Glomerular endothelial cell (primary cell): ENCODE measurements at regions not wholly inside any gene's neighbourhood (a gene's known extent, or its start where the extent isn't known, plus 50 kb on each side); places are given as distances from the start of the nearest gene placed in this dataset.
"Not testable (repeated sequence)": the region's sequence is repeated elsewhere in the genome, so short reads cannot be mapped to it uniquely, and the experiment has no call there.

Source experiments
- DNase-seq: peaks from one replicate; pipeline ENCODE4 v3.0.0-alpha.2; 2011; ENCODE audit warnings: low read depth, low spot score; ENCODE audit errors: extremely low read depth

DNA sequence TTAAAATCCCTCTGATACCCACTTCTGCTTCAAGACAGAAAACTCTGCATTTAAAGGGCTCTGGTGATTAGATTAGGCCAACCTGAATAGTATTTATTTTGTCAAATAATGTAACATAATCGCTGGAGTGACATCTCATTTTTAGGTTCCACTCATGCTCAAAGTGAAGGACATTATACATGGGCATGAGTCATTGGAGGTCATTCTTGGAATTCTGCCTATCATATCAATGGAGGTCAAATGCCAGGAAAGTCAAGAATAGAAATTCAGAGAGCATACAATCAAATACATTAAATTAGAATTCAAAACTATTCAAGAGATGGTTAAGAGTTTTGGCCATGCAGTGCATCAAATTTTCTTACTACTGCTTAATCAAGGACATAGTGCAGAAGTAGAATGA is 50.8 kb upstream of the PRSS1 start:
- DNase-seq = no peak

DNA sequence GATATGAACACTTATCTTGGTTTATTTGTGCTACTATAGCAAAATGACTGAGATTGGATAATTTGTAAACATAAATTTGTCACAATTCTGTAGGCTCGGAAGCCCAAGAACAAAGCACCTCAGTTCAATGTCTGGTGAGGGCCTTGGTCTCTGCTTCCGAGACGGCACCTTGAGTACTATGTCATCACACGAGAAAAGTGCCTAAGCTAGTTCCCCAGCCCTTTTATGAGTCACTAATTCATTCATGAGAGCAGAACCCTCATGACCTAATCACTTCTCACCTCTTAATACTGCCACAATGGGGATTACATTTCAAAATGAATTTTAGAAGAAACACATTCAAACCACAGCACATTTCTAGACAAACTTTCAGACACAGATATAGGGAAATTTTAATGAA is 52.0 kb upstream of the PRSS1 start:
- DNase-seq = no peak

DNA sequence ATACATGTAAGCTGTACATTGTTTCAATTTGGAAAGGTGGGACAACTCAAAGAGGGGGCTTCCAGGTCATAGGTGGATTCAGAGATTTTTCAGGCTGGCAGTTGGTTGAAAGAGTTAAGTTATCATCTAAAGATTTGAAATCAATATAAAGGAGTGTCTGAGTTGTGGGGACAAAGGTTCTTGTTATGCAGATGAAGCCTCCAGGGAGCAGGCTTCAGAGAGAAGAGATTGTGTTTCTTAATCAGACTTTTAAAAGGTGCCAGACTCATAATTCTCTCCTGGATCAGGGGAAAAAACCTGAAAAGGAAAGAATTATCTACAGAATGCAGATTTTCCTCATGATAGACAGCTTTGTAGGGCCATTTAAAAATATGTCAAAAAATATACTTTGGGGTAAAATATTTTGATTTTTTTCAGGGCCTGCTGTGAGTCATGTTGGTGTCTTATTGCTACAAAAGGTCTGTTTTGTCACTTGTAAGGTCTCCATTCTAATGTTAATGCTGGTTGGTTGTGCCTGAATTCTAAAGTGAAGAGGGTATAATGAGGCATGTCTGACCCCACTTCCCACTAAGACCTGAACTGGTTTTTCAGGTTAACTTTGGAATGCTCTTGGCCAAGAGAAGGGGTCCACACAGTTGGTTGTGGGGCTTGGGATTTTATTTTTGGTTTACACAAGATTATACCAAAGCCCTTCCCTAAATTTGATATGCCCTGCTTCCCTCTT is 52.7 kb upstream of the PRSS1 start:
- DNase-seq = no peak

GRCh38 chr7:142693911-142694310 is 55.4 kb upstream of the PRSS1 start:
- DNase-seq = no peak

- no peak for DNase-seq
These were observed 58.6 kb upstream of the PRSS1 start for GRCh38 chr7:142690554-142691182.

GRCh38 chr7:142689439-142690120 is 59.7 kb upstream of the PRSS1 start:
- no peak for DNase-seq

DNA sequence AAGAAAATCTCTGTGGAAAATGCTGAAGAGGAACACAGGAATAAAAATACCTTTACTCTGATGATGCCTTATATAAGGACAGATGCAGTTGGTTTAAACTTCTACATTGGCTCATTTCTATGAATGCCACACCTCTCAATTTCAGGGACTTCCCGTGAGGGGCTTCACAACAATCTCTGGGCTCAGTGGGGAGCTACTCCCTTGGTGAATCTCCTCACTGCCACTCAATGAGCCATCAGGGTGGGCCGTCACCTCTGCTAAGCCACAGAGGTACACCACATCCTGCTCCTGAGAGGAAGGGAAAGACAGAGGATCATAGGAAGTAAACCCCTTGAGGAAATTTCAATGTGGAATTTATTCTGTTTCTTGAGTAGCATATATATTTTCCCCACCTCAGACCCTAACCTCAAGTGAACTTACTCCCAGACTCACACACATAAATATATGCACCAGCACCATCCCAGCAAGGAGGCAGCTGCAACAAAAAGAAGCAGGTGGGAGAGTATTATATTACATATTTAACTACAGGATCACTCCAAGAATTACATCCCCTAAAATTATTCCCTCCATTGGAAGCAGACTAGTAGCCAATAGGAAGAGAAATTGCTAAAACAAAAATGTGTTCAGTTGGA is 63.3 kb upstream of the PRSS1 start:
- no peak for DNase-seq

- DNase-seq = no peak
These were observed 67.8 kb upstream of the PRSS1 start for GRCh38 chr7:142681314-142682092.

DNA sequence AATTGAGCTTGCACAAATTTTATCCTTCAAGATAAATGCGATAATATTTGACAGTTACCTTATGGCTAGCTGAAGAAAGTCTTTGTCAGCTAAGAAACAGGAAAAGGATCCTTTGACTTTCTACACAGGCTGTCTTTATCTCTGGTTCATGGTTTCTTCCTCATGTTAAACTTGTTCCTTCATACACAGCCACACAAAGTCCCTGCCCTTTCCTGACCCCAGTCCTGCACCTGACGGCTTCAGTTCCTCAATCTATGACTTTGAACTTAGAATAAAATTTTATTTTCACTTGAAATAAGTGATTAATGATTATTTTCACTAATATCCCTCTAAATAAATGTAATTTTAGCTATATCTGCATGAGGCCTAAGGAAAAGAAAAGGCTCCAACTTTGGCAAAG is 77.8 kb upstream of the PRSS1 start:
- no peak for DNase-seq

GRCh38 chr7:142670511-142670910 is 78.8 kb upstream of the PRSS1 start:
- no peak for DNase-seq

- DNase-seq = no peak
These were observed 80.1 kb upstream of the PRSS1 start for GRCh38 chr7:142669074-142669654.

- DNase-seq = no peak
These were observed 80.8 kb upstream of the PRSS1 start for GRCh38 chr7:142668495-142668894.

- no peak for DNase-seq
These were observed 91.9 kb upstream of the PRSS1 start for GRCh38 chr7:142657376-142657775.

GRCh38 chr7:142654398-142654797 is 94.9 kb upstream of the PRSS1 start:
- no peak for DNase-seq

GRCh38 chr7:142647749-142648148 is 101.5 kb upstream of the PRSS1 start:
- DNase-seq = no peak

- no peak for DNase-seq
These were observed 102.7 kb upstream of the PRSS1 start for GRCh38 chr7:142646386-142647140.

DNA sequence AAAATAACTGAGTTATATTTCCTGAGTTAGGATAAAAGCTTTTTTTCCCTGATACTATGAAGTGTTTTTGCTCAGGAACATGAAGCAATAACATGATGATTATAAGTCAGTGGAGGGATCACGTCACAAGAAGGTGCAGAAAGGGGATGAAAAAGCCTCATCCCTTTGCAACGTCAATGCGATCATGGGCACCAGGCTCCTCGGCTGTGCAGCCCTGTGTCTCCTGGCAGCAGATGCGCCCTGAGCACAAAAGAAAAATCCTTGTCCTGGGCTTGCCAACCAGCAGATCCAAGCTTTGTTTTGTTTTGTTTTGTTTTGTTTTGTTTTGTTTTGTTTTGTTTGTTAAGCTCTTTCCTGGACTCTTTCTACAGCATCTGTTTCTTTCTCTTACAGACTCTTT is 103.5 kb upstream of the PRSS1 start:
- DNase-seq = no peak

DNA sequence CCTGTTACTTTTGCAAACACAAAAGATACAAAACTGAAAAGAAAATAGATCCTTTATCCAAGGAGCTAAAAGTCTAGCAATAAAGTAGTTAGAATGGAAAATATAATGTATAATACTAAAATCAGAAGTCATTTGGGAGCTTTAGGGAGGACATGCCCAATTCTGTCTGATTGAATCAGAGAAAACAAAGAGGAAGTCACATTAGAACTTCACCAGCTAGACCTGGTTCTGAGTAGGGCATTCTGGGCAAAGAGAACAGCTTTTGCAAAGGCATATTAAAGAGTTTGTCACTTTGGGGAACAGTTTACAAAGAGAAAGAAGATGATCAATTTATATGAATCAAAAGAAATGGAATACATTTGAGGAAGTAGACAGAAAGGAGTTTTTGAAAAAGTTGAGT is 107.0 kb upstream of the PRSS1 start:
- DNase-seq = no peak

DNA sequence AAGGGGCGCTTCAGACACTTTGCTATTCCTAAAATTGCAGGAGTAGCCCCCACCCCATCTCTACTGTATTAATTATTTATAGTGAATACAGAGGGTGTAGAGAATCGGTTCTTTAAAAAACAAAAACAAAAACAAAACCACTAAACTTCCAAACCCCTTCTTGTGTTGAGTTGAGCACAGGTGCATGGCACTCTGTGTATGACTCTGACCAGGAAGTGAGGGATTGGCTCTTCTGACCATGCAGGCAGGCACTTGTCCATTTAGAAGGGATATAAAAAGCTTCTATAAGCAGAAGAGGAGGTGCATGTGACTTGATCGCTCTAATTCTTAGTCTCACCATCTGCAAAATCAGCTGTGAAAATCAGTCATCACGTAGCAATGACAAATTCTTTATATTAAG is 108.0 kb upstream of the PRSS1 start:
- DNase-seq = not testable (repeated sequence)

DNA sequence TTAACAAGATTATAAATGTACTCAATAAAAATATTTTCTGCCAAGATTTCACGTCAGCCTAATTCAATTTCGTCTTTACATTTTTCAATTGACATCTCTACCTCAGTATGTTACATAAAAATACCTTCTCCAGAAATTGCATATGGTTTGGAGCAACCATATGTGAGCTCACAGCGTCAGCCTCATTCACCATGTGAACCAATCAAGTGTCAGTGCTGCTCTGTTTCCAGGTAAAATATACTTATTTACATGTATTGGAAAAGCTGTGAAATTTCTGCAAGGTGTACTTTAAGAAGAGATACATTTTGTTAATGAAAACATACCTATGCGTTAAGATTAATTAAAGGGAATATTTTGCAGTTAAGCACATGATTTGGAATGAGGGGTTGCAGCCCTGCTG is 110.7 kb upstream of the PRSS1 start:
- no peak for DNase-seq
